Gastrocnemius medialis (tissue), 4 donors: ENCODE measurements at regions not wholly inside any gene's neighbourhood (a gene's known extent, or its start where the extent isn't known, plus 50 kb on each side); places are given as distances from the start of the nearest gene placed in this dataset.

ENCODE experiments used
- ATAC-seq, 2 donors: fragments of 150-250 bp; one replicate each; pipeline ENCODE4 v1.9.1; 2016
- DNase-seq, 2 donors: peaks; one replicate each; pipeline ENCODE4 v3.0.0-alpha.2; 2019
- H3K27ac ChIP-seq, 4 donors: fragments of 200-600 bp; sonication (generic); 1 replicate in 1 of 4; 2 replicates in 3 of 4; pipeline ENCODE4 v1.5.1; 2016 to 2018; ENCODE audit warnings: mild to moderate bottlenecking in 2 of 4, moderate library complexity in 1 of 4
- H3K27me3 ChIP-seq, 3 donors: fragments of 200-600 bp; sonication (generic) in 2 of 3; 1 replicate in 1 of 3; 2 replicates in 2 of 3; pipeline versions ENCODE4 v1.5.1 to v1.6.0; 2016 to 2019; ENCODE audit warnings: mild to moderate bottlenecking in 1 of 3, moderate library complexity in 1 of 3
- H3K36me3 ChIP-seq, 2 donors: fragments of 200-600 bp; sonication (generic) in 1 of 2; one replicate each; pipeline ENCODE4 v1.5.1; 2017 to 2018
- H3K4me1 ChIP-seq, 2 donors: fragments of 200-600 bp; sonication (generic) in 1 of 2; one replicate each; pipeline ENCODE4 v1.5.1; 2016 to 2017; ENCODE audit warnings: mild to moderate bottlenecking in 2 of 2
- H3K4me3 ChIP-seq, 4 donors: fragments of 200-600 bp; sonication (generic) in 3 of 4; 1 replicate in 1 of 4; 2 replicates in 3 of 4; pipeline ENCODE4 v1.5.1; 2016 to 2019; ENCODE audit warnings: mild to moderate bottlenecking in 2 of 4
- H3K9me3 ChIP-seq, 3 donors: fragments of 200-600 bp; sonication (generic) in 2 of 3; 1 replicate in 1 of 3; 2 replicates in 2 of 3; pipeline ENCODE4 v1.5.1; 2016 to 2019
- CTCF ChIP-seq, 5 experiments: fragments of 450-650 bp in 3 of 5; fragments of 200-600 bp in 2 of 5; sonication (generic) in 2 of 5; IDR thresholded peaks in 4 of 5; conservative IDR thresholded peaks in 1 of 5; 1 replicate in 4 of 5; 2 replicates in 1 of 5; pipeline ENCODE4 v1.5.1; 2016 to 2019; ENCODE audit warnings: antibody characterized with exemption in 5 of 5, mild to moderate bottlenecking in 3 of 5, moderate library complexity in 3 of 5
- POLR2A ChIP-seq, 2 donors: fragments of 450-650 bp; IDR thresholded peaks; one replicate each; pipeline ENCODE4 v1.6.1; 2017; ENCODE audit warnings: antibody characterized with exemption in 2 of 2, mild to moderate bottlenecking in 2 of 2, moderate library complexity in 2 of 2
- in situ Hi-C, 4 donors: fragments of 200-750 bp; cut with MboI; loops; one replicate each; pipeline versions ENCODE4 v1.15.0 to v1.8.0; 2017; ENCODE audit warnings: low sequenced_read_pairs in 4 of 4
- intact Hi-C: fragments of 100-400 bp; cut with DNase I; formaldehyde crosslinking; loops from one replicate; pipeline ENCODE4 v1.15.1; 2023; ENCODE audit warnings: low total_unique reads

- no peaks in the 10 kb centered on the region for H3K27me3 ChIP-seq
- in situ Hi-C loops, result no loop called here
- ATAC-seq (no peak), DNase-seq (no peak)
- no peak overlapping the region for H3K27ac ChIP-seq
- no peak overlapping the region for H3K4me3 ChIP-seq
- TF ChIP-seq CTCF (IDR thresholded peaks at IDR 0.05 in 4 of 5, conservative IDR thresholded peaks at IDR 0.05 in 1 of 5) (no peak), POLR2A (IDR thresholded peaks at IDR 0.05) (no peak)
- no peaks in the 10 kb centered on the region for H3K36me3 ChIP-seq
- no peaks in the 10 kb centered on the region for H3K9me3 ChIP-seq
- intact Hi-C loops, result no loop called here
- no peaks in the 10 kb centered on the region for H3K4me1 ChIP-seq
Measured at GRCh38 chr9:28764532-28764931, 1191.3 kb upstream of the C9orf72 start.

GRCh38 chr9:28770226-28770625 is 1196.9 kb upstream of the C9orf72 start:
- no peak for DNase-seq
- Histone ChIP-seq H3K9me3 (no peaks in the 10 kb centered on the region), H3K27ac (no peak overlapping the region)

GRCh38 chr9:28770827-28771226 is 1197.5 kb upstream of the C9orf72 start:
- no peak overlapping the region for H3K27ac ChIP-seq
- intact Hi-C loops, result no loop called here
- H3K4me1 ChIP-seq, result no peaks in the 10 kb centered on the region
- ATAC-seq (no peak), DNase-seq (no peak)
- TF ChIP-seq CTCF (IDR thresholded peaks at IDR 0.05 in 4 of 5, conservative IDR thresholded peaks at IDR 0.05 in 1 of 5) (no peak), POLR2A (IDR thresholded peaks at IDR 0.05) (no peak)
- H3K9me3 ChIP-seq, result no peaks in the 10 kb centered on the region
- no peaks in the 10 kb centered on the region for H3K27me3 ChIP-seq
- in situ Hi-C loops, result no loop called here
- H3K36me3 ChIP-seq, result no peaks in the 10 kb centered on the region
- no peak overlapping the region for H3K4me3 ChIP-seq

More at GRCh38 chr9:28770226-28770625, 1196.9 kb upstream of the C9orf72 start:
- in situ Hi-C loops, result no loop called here
- Histone ChIP-seq H3K4me1 (no peaks in the 10 kb centered on the region), H3K27me3 (no peaks in the 10 kb centered on the region), H3K4me3 (no peak overlapping the region), H3K36me3 (no peaks in the 10 kb centered on the region)
- ATAC-seq, result no peak
- intact Hi-C loops, result no loop called here
- TF ChIP-seq POLR2A (IDR thresholded peaks at IDR 0.05) (no peak), CTCF (IDR thresholded peaks at IDR 0.05 in 4 of 5, conservative IDR thresholded peaks at IDR 0.05 in 1 of 5) (no peak)

- no peak for ATAC-seq
- Histone ChIP-seq H3K36me3 (no peaks in the 10 kb centered on the region), H3K9me3 (no peaks in the 10 kb centered on the region), H3K4me3 (no peak overlapping the region), H3K27me3 (no peaks in the 10 kb centered on the region), H3K27ac (no peak overlapping the region), H3K4me1 (no peaks in the 10 kb centered on the region)
- TF ChIP-seq CTCF (IDR thresholded peaks at IDR 0.05 in 4 of 5, conservative IDR thresholded peaks at IDR 0.05 in 1 of 5) (no peak), POLR2A (IDR thresholded peaks at IDR 0.05) (no peak)
- in situ Hi-C loops, result no loop called here
- intact Hi-C loops, result no loop called here
- DNase-seq, result no peak
Measured at GRCh38 chr9:28774433-28775235, 1201.4 kb upstream of the C9orf72 start.

- Histone ChIP-seq H3K27ac (no peak overlapping the region), H3K4me3 (no peak overlapping the region), H3K4me1 (no peaks in the 10 kb centered on the region), H3K36me3 (no peaks in the 10 kb centered on the region), H3K27me3 (no peaks in the 10 kb centered on the region), H3K9me3 (no peaks in the 10 kb centered on the region)
- no peak for ATAC-seq
- intact Hi-C loops, result no loop called here
- in situ Hi-C loops, result no loop called here
- TF ChIP-seq POLR2A (IDR thresholded peaks at IDR 0.05) (no peak), CTCF (IDR thresholded peaks at IDR 0.05 in 4 of 5, conservative IDR thresholded peaks at IDR 0.05 in 1 of 5) (no peak)
- no peak for DNase-seq
Measured at GRCh38 chr9:28779243-28779642, 1206.0 kb upstream of the C9orf72 start.
